Loucy (cell line): ENCODE measurements at regions not wholly inside any gene's neighbourhood (a gene's known extent, or its start where the extent isn't known, plus 50 kb on each side); places are given as distances from the start of the nearest gene placed in this dataset.

Experiments
- EZH2phosphoT487 ChIP-seq: fragments of 200-600 bp; IDR thresholded peaks from 2 replicates; pipeline ENCODE4 v1.6.1; 2018; ENCODE audit warnings: antibody characterized with exemption, mild to moderate bottlenecking, moderate library complexity, borderline replicate concordance
- TF ChIP-seq, protein P1 (sequence below): fragments of 200-600 bp; sonication (generic); conservative IDR thresholded peaks from 2 replicates; pipeline ENCODE4 v1.5.1; 2014; ENCODE audit warnings: mild to moderate bottlenecking, antibody characterized with exemption, low read length

DNA sequence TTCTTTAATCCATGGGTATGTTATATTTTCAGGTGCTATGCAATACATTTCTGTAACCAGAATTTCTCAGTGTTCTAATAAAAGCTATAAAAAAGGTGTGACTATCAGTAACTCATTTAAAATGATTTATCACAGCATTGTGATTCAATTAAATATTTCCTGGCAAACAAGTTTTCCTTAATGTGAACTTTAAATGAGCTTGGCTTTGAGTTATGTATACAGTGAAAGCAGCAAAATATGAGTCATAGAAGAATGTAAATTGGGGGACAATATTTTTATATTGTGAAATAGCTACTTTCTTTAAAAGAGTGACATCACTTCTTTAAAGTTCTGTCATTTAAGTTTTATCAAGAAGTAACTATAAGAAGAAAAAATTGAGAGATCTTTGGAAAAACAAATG is 484.9 kb upstream of the MAN1A1 start:
- TF ChIP-seq, protein P1, sequence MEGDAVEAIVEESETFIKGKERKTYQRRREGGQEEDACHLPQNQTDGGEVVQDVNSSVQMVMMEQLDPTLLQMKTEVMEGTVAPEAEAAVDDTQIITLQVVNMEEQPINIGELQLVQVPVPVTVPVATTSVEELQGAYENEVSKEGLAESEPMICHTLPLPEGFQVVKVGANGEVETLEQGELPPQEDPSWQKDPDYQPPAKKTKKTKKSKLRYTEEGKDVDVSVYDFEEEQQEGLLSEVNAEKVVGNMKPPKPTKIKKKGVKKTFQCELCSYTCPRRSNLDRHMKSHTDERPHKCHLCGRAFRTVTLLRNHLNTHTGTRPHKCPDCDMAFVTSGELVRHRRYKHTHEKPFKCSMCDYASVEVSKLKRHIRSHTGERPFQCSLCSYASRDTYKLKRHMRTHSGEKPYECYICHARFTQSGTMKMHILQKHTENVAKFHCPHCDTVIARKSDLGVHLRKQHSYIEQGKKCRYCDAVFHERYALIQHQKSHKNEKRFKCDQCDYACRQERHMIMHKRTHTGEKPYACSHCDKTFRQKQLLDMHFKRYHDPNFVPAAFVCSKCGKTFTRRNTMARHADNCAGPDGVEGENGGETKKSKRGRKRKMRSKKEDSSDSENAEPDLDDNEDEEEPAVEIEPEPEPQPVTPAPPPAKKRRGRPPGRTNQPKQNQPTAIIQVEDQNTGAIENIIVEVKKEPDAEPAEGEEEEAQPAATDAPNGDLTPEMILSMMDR, result no peak
- no peak for TF ChIP-seq EZH2phosphoT487
